ENCODE measurements at regions not wholly inside any gene's neighbourhood (a gene's known extent, or its start where the extent isn't known, plus 50 kb on each side); places are given as distances from the start of the nearest gene placed in this dataset.
A peak's percentile ranks its signal among the peaks of the same experiment; 100 is the strongest.

- no peak for DNase-seq
Measured at GRCh38 chr6:138550346-138550767, 51.1 kb upstream of the NHSL1 start.

- DNase-seq: no peak
Measured at GRCh38 chr6:138554146-138554545, 54.9 kb upstream of the NHSL1 start.

DNA sequence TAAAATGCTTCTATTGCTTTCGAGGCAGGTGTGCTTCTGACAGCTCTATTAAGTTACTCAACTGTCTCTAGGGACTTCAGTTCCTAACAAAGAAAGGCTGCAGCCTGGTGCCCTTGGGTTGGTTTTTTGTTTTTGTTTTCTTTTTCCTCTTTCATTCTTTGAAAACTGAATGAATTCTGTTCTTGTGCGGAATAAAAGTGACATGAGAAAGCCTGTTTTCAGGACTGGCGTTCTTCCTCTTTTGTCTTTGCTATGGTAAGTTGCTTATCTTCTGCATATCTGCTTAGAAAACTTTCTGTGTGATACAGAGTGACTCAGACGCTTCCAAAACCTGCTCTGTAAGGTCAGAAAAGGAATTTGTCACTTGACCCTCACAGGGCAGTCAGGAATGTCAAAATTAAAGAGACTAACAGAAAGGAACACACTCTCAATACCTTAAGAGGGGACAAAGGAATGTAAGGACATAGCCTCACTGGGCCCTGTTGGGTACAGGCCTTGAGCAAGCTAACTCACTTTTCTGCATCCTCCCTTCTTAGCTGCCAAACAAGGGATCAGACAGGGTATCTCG is 56.2 kb upstream of the NHSL1 start:
- DNase-seq: no peak

- no peak for DNase-seq
Measured at GRCh38 chr6:138557147-138557546, 57.9 kb upstream of the NHSL1 start.

- no peak for DNase-seq
Measured at GRCh38 chr6:138559143-138559542, 59.8 kb upstream of the NHSL1 start.

- DNase-seq: no peak
Measured at GRCh38 chr6:138560130-138560860, 61.0 kb upstream of the NHSL1 start.

DNA sequence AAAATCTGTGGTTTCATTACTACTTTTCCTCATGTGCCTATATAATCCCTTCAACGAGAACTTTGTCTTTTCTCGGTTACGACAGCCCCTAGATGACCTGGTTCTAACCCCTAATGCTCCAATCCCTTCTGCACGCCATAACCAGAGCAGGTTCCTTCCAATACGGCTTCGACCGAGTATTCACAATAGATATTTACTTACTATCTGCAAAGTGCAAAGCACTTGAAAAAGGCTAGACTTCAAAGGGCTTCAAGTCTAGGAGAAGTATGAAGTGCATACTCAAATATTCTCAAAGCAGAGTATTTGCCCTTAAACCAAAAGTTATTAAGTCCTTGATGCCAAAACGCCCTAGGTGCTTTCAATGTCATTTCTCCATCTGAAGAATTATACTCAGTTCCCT is 63.4 kb upstream of the NHSL1 start:
- no peak for DNase-seq

GRCh38 chr6:138563231-138563630 is 63.9 kb upstream of the NHSL1 start:
- DNase-seq: no peak

DNA sequence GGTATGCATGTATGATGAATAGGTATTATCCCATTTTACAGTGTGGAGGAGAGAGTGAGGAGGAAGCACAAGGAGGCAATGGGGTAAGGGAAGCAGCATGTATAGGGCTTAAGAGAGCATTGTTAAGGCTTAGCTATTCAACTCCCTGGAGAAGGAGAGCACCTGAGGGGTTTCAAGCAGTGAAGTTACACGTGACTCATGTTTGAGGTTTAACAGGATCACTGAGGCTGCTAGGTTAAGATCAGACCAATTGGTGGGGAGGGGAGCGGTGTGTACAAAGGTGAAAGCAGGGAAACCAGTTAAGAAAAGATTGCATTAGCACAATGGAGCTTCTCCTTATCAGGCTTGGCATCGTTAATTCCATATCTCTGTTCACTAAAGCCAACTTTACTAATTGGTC is 64.4 kb upstream of the NHSL1 start:
- DNase-seq: no peak

DNA sequence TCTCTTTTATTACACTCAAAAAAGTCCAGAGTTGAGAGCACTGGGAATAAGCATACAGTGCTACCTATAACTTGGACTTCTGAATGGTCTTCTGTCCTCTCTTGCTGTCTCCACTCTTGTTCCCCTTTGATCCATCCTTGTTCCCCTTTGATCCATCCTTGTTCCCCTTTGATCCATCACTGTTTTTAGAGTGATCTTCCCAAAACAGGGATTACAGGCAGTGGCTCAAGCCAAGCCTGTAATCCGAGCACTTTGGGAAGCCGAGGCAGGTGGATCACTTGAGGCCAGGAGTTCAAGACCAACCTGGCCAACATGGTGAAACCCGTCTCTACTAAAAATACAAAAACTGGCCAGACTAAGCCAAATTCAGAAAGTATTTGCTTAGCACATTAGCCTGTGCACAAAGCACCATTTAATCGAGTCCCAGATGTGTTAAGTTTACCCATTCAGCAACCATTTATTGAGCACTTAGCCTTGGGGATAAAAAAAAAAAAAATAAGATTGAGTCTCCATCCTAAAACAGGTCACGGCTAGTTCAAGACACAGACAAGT is 65.0 kb upstream of the NHSL1 start:
- no peak for DNase-seq

DNA sequence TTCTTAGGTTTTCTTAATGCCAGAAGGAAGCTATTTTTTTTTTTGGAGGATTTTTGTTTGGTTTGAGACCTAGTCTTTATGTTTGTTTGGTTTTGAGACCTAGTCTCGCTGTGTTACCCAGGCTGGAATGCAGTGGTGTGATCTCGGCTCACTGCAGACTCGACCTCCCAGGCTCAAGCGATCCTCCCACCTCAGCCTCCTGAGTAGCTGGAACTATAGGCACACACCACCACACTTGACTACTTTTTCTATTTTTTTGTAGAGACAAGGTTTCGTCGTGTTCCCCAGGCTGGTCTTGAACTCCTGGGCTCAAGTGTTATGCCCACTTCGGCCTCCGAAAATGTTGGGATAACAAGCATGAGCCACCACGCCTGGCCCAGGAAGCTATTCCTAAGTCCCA is 67.8 kb upstream of the NHSL1 start:
- DNase-seq: no peak

DNA sequence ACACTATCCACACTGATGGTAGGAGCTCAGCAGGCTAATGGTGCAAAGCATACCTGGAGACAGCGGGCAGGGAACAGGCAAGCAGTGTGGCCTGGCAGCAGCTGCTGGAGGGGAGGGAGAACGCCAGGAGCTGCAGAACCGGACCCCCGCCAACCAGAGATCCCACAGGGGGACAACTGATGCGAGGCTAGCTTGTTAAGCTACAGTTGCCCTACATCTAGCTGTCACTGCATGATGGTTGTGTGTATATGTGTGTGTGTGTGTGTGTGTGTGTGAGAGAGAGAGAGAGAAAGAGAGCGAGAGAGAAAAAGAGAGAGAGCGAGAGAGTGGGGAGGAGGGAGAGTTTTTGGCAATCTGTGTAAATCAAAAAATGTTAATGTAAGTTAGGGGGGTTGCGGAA is 69.7 kb upstream of the NHSL1 start:
- no peak for DNase-seq

GRCh38 chr6:138569554-138569953 is 70.3 kb upstream of the NHSL1 start:
- DNase-seq: no peak

DNA sequence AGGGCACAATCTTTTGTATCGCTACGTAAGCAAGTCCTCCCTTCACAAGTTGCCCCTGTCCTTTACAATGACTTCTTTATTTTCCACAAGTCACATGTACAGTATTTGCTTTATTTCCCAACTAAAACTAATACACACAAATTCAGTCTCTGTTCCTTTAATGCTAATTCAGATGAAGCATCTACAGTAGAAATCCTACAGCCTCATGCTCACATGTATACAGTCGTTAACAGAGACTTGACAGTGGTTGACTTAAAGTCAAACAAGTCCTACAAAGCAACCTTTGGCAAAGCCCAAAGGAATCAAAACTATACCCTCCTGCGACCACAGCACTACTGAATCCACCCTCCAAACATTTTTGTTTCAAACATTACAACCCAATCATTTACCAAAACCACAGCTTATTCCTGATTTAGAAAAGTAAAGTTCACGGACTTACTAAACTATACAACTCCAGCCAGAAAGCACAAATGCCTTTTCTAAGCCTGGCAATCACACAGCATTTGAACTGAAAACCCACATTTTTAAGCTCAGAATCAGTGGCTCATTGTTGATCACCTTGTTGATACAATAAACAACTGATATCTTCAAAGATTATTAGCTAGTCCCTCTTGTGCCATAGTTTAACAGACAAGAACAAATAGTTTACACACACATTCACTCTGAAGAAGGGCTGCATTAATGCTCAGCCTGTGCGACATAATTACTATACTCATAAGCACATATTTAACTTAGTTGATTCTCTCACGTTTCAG is 70.9 kb upstream of the NHSL1 start:
- no peak for DNase-seq

DNA sequence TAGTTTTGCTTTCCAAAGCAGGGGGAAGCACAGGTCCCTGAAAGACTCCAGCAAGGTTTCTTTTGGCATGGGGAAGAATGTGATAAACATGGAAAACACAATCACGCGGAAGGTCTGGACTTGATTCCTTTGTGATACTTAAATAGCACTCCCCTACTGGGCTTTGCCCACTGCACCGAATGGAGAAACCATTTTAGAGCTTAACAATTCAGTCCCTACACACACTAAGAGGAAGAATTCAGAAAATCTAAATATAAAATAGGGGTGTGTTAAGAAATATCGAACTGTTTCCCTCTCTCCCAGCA is 71.4 kb upstream of the NHSL1 start:
- no peak for DNase-seq

GRCh38 chr6:138571181-138571580 is 71.9 kb upstream of the NHSL1 start:
- no peak for DNase-seq

DNA sequence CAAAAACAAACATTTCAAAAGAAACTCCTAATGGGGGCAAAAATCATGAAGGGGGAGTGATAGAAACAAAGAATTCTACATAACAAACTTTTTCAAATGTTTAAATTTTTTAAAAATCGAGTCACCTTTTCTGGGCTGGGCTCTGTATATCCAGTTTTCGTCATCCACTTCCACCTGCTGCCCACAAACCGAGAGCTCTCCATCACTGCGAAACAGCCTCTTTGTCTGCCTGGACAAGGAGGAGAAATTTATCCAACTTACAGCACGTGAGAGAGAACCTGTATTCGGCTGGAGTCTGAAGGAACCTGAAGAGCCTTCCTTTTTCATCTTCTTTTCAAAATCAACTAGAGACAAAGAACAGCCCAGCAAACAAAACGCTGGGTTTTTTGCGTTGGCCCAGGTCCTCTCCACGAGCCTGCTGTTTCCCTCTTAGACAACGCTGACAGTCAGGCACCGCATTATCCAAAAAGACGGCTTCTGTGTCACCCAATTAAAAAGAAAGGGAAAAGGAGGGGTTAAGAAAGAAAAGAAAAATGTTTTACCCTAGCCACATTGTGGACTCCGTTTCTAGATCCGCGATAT is 72.4 kb upstream of the NHSL1 start:
- DNase-seq: no peak

- peak in 1 of 2 experiments; percentile 30 for DNase-seq
Measured at GRCh38 chr6:138572167-138572875, 73.0 kb upstream of the NHSL1 start.

GRCh38 chr6:138572885-138573284 is 73.6 kb upstream of the NHSL1 start:
- no peak for DNase-seq

DNA sequence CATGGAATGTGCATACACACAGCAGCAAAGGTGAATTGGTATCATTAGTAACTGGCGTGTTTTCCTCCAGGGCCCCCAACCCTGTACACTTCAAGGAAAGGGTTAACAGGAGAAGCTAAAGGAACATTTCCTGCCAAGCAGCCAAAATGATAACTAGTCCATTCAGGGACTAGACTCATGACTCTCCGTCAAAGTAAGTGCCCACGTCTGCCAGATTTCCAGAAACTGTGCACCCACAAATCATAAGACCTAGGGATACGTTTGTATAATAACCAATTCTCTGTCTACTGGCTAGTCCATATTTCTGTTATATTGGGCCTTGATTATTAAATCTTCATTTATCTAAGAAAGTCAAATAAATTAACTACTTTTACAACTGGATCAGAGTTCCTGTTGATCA is 76.0 kb upstream of the NHSL1 start:
- DNase-seq: no peak

GRCh38 chr6:138576313-138576712 is 77.0 kb upstream of the NHSL1 start:
- DNase-seq: no peak

DNA sequence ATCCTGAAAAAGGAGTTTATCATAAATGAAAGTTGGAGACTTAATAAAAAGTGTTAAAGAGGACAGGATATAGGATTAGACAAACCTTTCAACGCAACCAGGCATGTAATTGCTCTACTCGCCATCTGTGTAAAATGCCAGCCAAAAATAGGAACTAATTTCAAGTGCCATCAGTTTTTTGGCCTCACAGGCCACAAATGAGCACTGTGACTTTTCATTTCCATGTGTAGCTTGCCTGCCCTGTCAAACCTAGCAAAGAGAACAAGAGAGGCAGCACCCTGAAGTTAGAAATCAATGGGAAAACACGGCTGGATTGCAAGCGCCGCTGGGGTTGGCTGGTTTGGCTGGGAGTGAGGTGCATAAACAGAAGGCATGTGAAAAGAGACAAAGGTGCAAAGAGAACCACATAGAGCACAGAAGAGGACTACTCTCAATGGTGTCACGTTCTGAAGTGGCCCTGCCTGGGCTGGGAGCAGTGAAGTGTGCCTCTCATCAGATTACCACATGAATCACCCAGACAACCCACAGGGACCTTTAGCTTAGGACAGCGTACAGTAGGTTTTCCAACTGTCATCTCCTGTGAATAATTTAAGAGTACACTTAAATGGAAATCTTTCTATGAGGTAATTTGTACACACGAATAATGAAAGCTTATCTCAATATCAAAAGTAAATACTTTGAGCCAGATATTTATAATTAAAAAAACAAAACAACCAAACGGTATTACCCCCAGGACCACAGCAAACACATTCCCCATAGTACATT is 78.0 kb upstream of the NHSL1 start:
- no peak for DNase-seq

Measured in activated T-cell treated with anti-CD3 and anti-CD28 coated beads, Interleukin-2, amount 50 U/mL, for 48 hours (primary cell).